ENCODE measurements at regions not wholly inside any gene's neighbourhood (a gene's known extent, or its start where the extent isn't known, plus 50 kb on each side); places are given as distances from the start of the nearest gene placed in this dataset.

- TF ChIP-seq, protein P1, sequence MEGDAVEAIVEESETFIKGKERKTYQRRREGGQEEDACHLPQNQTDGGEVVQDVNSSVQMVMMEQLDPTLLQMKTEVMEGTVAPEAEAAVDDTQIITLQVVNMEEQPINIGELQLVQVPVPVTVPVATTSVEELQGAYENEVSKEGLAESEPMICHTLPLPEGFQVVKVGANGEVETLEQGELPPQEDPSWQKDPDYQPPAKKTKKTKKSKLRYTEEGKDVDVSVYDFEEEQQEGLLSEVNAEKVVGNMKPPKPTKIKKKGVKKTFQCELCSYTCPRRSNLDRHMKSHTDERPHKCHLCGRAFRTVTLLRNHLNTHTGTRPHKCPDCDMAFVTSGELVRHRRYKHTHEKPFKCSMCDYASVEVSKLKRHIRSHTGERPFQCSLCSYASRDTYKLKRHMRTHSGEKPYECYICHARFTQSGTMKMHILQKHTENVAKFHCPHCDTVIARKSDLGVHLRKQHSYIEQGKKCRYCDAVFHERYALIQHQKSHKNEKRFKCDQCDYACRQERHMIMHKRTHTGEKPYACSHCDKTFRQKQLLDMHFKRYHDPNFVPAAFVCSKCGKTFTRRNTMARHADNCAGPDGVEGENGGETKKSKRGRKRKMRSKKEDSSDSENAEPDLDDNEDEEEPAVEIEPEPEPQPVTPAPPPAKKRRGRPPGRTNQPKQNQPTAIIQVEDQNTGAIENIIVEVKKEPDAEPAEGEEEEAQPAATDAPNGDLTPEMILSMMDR (IDR thresholded peaks at IDR 0.05): no peak
- no peak for TF ChIP-seq EZH2 (IDR thresholded peaks at IDR 0.05; ENCODE audit: borderline replicate concordance, insufficient read depth, low read depth, low read length, poor library complexity, severe bottlenecking)
These were observed 99.0 kb upstream of the WLS start for GRCh38 chr1:68331117-68331865.

All from B cell (primary cell).